ENCODE measurements at regions not wholly inside any gene's neighbourhood (a gene's known extent, or its start where the extent isn't known, plus 50 kb on each side); places are given as distances from the start of the nearest gene placed in this dataset.

DNA sequence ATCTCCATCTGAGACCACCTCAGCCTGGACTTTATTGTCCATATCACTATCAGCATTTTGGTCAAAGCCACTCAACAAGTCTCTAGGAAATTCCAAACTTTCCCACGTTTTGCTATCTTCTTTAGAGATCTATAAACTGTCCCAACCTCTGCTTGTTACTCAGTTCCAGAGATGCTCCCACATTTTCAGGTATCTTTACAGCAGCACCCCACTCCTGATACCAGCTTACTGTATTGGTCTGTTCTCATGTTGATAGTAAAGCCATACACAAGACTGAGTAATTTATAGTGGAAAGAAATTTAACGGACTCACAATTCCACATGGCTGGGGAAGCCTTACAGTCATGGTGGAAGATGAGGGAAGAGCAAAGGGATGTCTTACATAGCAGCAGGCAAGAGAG is 465.4 kb upstream of the PBX1 start:
- TF ChIP-seq GATA2 (IDR thresholded peaks at IDR 0.05; ENCODE audit: low read depth, low read length) = no peak
- no peak for TF ChIP-seq GATA3 (IDR thresholded peaks at IDR 0.05; ENCODE audit: low read depth, low read length)
